Fibroblast of the aortic adventitia (primary cell): ENCODE measurements at regions not wholly inside any gene's neighbourhood (a gene's known extent, or its start where the extent isn't known, plus 50 kb on each side); places are given as distances from the start of the nearest gene placed in this dataset.

Source experiments
- DNase-seq: peaks from one replicate; pipeline ENCODE4 v3.0.0-alpha.2; 2010; ENCODE audit warnings: low read depth
- H3K4me3 ChIP-seq: 2 replicates; pipeline ENCODE4 v1.5.1; 2011; ENCODE audit warnings: low read depth, mild to moderate bottlenecking, control low read depth, low read length, moderate library complexity
- CTCF ChIP-seq: IDR thresholded peaks from 2 replicates; pipeline ENCODE4 v1.5.1; 2011; ENCODE audit warnings: mild to moderate bottlenecking, low read length, control low read depth, inconsistent platforms; ENCODE audit not compliant: insufficient read depth

- no peak for TF ChIP-seq CTCF
- no peak overlapping the region for H3K4me3 ChIP-seq
- DNase-seq, result no peak
Observed at GRCh38 chr18:24959051-24959476, 392.9 kb downstream of the ZNF521 start.

- DNase-seq, result no peak
- no peak for TF ChIP-seq CTCF
- no peak overlapping the region for H3K4me3 ChIP-seq
Observed at GRCh38 chr18:24964216-24964615, 387.8 kb downstream of the ZNF521 start.

- DNase-seq, result no peak
- no peak overlapping the region for H3K4me3 ChIP-seq
- no peak for TF ChIP-seq CTCF
Observed at GRCh38 chr18:24968238-24968775, 383.7 kb downstream of the ZNF521 start.

GRCh38 chr18:24972577-24972976, 379.4 kb downstream of the ZNF521 start:
- H3K4me3 ChIP-seq, result no peak overlapping the region
- no peak for TF ChIP-seq CTCF
- DNase-seq, result no peak

GRCh38 chr18:24974431-24974830, 377.5 kb downstream of the ZNF521 start:
- peak; percentile 16 for DNase-seq
- TF ChIP-seq CTCF, result no peak
- no peak overlapping the region for H3K4me3 ChIP-seq

GRCh38 chr18:24975496-24976372, 376.2 kb downstream of the ZNF521 start:
- no peak overlapping the region for H3K4me3 ChIP-seq
- no peak for DNase-seq
- no peak for TF ChIP-seq CTCF
